ENCODE measurements at regions not wholly inside any gene's neighbourhood (a gene's known extent, or its start where the extent isn't known, plus 50 kb on each side); places are given as distances from the start of the nearest gene placed in this dataset.
"Not testable (repeated sequence)": the region's sequence is repeated elsewhere in the genome, so short reads cannot be mapped to it uniquely, and the experiment has no call there.

GRCh38 chr11:93032580-93032979, 63.1 kb downstream of the MTNR1B start:
- peak; percentile 42 for DNase-seq

GRCh38 chr11:93033093-93033492, 63.6 kb downstream of the MTNR1B start:
- no peak for DNase-seq

GRCh38 chr11:93034031-93034722, 64.7 kb downstream of the MTNR1B start:
- DNase-seq: peak; percentile 54

GRCh38 chr11:93034723-93035039, 65.2 kb downstream of the MTNR1B start:
- peak; percentile 54 for DNase-seq

GRCh38 chr11:93038521-93038920, 69.1 kb downstream of the MTNR1B start:
- DNase-seq: no peak

GRCh38 chr11:93039531-93040240, 70.2 kb downstream of the MTNR1B start:
- no peak for DNase-seq

- DNase-seq: no peak
Measured at GRCh38 chr11:93041682-93042081, 72.2 kb downstream of the MTNR1B start.

- DNase-seq: not testable (repeated sequence)
Measured at GRCh38 chr11:93043186-93043585, 73.7 kb downstream of the MTNR1B start.

- no peak for DNase-seq
Measured at GRCh38 chr11:93049740-93050139, 80.3 kb downstream of the MTNR1B start.

- DNase-seq: no peak
Measured at GRCh38 chr11:93051186-93051585, 81.7 kb downstream of the MTNR1B start.

- DNase-seq: no peak
Measured at GRCh38 chr11:93053864-93054263, 84.4 kb downstream of the MTNR1B start.

GRCh38 chr11:93054279-93054678, 84.8 kb downstream of the MTNR1B start:
- DNase-seq: no peak

- DNase-seq: peak; percentile 20
Measured at GRCh38 chr11:93054881-93055280, 85.4 kb downstream of the MTNR1B start.

GRCh38 chr11:93059117-93059957, 89.9 kb downstream of the MTNR1B start:
- peak; percentile 80 for DNase-seq

- peak; percentile 19 for DNase-seq
Measured at GRCh38 chr11:93063086-93063485, 93.6 kb downstream of the MTNR1B start.

GRCh38 chr11:93065074-93065674, 95.7 kb downstream of the MTNR1B start:
- DNase-seq: peak; percentile 60

GRCh38 chr11:93067881-93068390, 98.5 kb downstream of the MTNR1B start:
- DNase-seq: no peak

- peak; percentile 92 for DNase-seq
Measured at GRCh38 chr11:93072229-93072914, 102.9 kb downstream of the MTNR1B start.

- DNase-seq: peak; percentile 88
Measured at GRCh38 chr11:93073026-93073425, 103.6 kb downstream of the MTNR1B start.

- DNase-seq: no peak
Measured at GRCh38 chr11:93073508-93074280, 104.2 kb downstream of the MTNR1B start.

GRCh38 chr11:93074352-93074751, 104.9 kb downstream of the MTNR1B start:
- no peak for DNase-seq

- no peak for DNase-seq
Measured at GRCh38 chr11:93075782-93076181, 106.3 kb downstream of the MTNR1B start.
